Esophagus squamous epithelium (tissue), 4 donors: ENCODE measurements at regions not wholly inside any gene's neighbourhood (a gene's known extent, or its start where the extent isn't known, plus 50 kb on each side); places are given as distances from the start of the nearest gene placed in this dataset.

Experiments used
- CTCF ChIP-seq, 6 experiments: fragments of 450-650 bp in 4 of 6; fragments of 200-600 bp in 2 of 6; sonication (generic) in 2 of 6; IDR thresholded peaks; one replicate each; pipeline ENCODE4 v1.5.1; 2016 to 2019; ENCODE audit warnings: antibody characterized with exemption in 6 of 6, mild to moderate bottlenecking in 4 of 6, moderate library complexity in 4 of 6
- POLR2A ChIP-seq, 4 donors: fragments of 450-650 bp; IDR thresholded peaks; one replicate each; pipeline ENCODE4 v1.6.1; 2017; ENCODE audit warnings: antibody characterized with exemption in 4 of 4, mild to moderate bottlenecking in 4 of 4, moderate library complexity in 3 of 4

DNA sequence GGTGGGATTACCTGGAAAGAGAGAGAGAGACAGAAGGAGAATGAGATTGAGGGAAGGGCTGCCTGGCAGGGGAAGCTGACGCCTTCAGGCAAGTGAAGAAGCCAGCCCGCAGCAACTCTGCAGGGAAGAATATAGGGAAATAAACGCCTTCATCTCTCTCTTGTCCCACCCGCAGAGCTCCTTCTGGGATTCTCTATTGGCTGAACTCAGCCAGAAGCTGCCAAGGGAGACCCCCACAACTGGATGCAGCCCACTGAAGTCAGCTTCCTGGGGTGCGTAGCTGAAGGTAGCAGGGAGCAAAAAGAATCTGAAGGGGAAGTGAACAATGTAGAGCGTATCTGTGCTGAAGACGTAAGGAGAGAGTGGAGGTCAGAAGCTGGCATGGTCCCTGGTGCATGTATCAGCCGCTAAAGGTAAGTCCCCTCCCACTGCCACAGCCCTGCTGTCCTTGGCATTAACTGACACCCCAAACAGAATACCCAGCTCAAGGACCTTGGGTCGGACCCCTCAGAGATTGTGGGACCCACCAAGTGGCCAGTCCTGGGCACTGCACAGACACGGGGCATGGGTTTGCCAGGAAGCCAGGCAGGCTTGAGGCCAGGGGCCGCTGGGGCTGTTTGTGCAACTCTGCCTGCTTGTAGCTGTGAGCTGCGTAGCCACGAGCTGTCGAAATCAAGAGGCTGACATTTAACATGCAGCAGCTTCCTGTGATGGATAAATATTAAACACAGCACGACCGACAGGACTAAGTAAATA is 469.9 kb downstream of the MN1 start:
- TF ChIP-seq CTCF (IDR thresholded peaks at IDR 0.05): peak in 3 of 6 experiments; percentile 12 to 24 (median 17)
- TF ChIP-seq POLR2A (IDR thresholded peaks at IDR 0.05): no peak
